Choroid plexus epithelial cell (primary cell): ENCODE measurements at regions not wholly inside any gene's neighbourhood (a gene's known extent, or its start where the extent isn't known, plus 50 kb on each side); places are given as distances from the start of the nearest gene placed in this dataset.
A peak's percentile ranks its signal among the peaks of the same experiment; 100 is the strongest.

Source experiments
- DNase-seq: peaks from one replicate; pipeline ENCODE4 v3.0.0-alpha.2; 2010; ENCODE audit warnings: low read depth
- H3K4me3 ChIP-seq: 2 replicates; pipeline ENCODE4 v1.5.1; 2011; ENCODE audit warnings: low read depth, mild to moderate bottlenecking, control low read depth, low read length, moderate library complexity
- CTCF ChIP-seq: conservative IDR thresholded peaks from 2 replicates; pipeline ENCODE4 v1.5.1; 2011; ENCODE audit warnings: low read depth, mild to moderate bottlenecking, control low read depth, inconsistent platforms, low read length, moderate library complexity

- H3K4me3 ChIP-seq = no peak overlapping the region
- DNase-seq = no peak
- TF ChIP-seq CTCF = no peak
Measured at GRCh38 chr3:151990696-151991376, 117.4 kb downstream of the SUCNR1 start.

- TF ChIP-seq CTCF = no peak
- no peak for DNase-seq
- no peak overlapping the region for H3K4me3 ChIP-seq
Measured at GRCh38 chr3:151992326-151993041, 119.0 kb downstream of the SUCNR1 start.

GRCh38 chr3:151995091-151995490 lies 121.6 kb downstream of the SUCNR1 start:
- TF ChIP-seq CTCF = no peak
- H3K4me3 ChIP-seq = no peak overlapping the region
- no peak for DNase-seq

GRCh38 chr3:151998744-151999143 lies 125.3 kb downstream of the SUCNR1 start:
- no peak for TF ChIP-seq CTCF
- H3K4me3 ChIP-seq = no peak overlapping the region
- no peak for DNase-seq

GRCh38 chr3:151999936-152000335 lies 126.5 kb downstream of the SUCNR1 start:
- no peak for TF ChIP-seq CTCF
- DNase-seq = peak; percentile 3
- no peak overlapping the region for H3K4me3 ChIP-seq

GRCh38 chr3:152011812-152012735 lies 138.6 kb downstream of the SUCNR1 start:
- DNase-seq = no peak
- TF ChIP-seq CTCF = no peak
- H3K4me3 ChIP-seq = no peak overlapping the region
